ENCODE measurements at regions not wholly inside any gene's neighbourhood (a gene's known extent, or its start where the extent isn't known, plus 50 kb on each side); places are given as distances from the start of the nearest gene placed in this dataset.

DNA sequence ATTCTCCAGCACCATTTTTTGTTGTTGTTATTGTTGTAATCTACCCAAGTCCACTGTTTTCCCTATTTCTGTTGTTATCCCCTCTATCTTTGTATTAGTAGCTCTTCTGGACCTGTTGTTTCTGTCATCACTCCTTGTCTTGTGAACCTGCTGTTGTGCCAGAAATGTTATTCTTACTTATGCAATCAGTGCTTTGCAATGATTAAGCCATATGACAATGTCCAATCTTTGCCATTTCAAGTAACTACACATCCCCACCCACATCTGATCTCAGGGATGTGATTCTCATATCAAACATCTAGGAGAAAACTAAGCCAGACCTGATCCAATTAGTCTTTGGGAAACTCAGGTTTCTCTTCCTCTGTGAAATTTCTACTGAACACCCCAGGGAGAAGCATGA lies 472.6 kb upstream of the KLHL1 start:
- Histone ChIP-seq H3K27ac (ENCODE audit: insufficient read depth, low read depth, low read length) (no peak overlapping the region), H3K9me1 (replicated peaks; ENCODE audit: control insufficient read depth, extremely low read depth, insufficient read depth, low read length) (no peaks in the 10 kb centered on the region), H3K4me2 (ENCODE audit: insufficient read depth, low read length) (no peak overlapping the region), H4K20me1 (replicated peaks; ENCODE audit: control insufficient read depth, extremely low read depth, insufficient read depth, low read length) (no peaks in the 10 kb centered on the region), H2AFZ (ENCODE audit: low read depth, low read length) (no peak overlapping the region), H3K9me3 (replicated peaks; ENCODE audit: control insufficient read depth, insufficient read depth, low read length) (no peaks in the 10 kb centered on the region), H3K27me3 (ENCODE audit: control insufficient read depth in 2 of 2, insufficient read depth in 2 of 2, low read length in 2 of 2) (peaks cover 0 to 3% of the 10 kb centered on the region in 2 experiments), H3K4me3 (replicated peaks in 1 of 3; ENCODE audit: insufficient read depth in 1 of 3, low read depth in 1 of 3, low read length in 3 of 3) (no peak overlapping the region), H3K79me2 (ENCODE audit: control insufficient read depth, insufficient read depth, low read length) (no peaks in the 10 kb centered on the region), H3K9ac (replicated peaks; ENCODE audit: extremely low read depth, insufficient read depth, low read length) (no peak overlapping the region), H3K4me1 (ENCODE audit: control insufficient read depth, extremely low read depth, insufficient read depth, low read length) (no peaks in the 10 kb centered on the region), H3K36me3 (ENCODE audit: control insufficient read depth in 2 of 2, extremely low read depth in 1 of 2, insufficient read depth in 2 of 2, low read length in 2 of 2) (no peaks in the 10 kb centered on the region)
- intact Hi-C loops (cut with micrococcal nuclease) (no loop called here), dilution Hi-C loops (cut with MboI; ENCODE audit: extremely low pct_ligation_motif_present, low sequenced_read_pairs) (no loop called here)
- DNase-seq (ENCODE audit: low read depth, low spot score) = no peak
- ChIA-PET CTCF (interaction anchor here (0.7 to 1.4 kb wide), 2 partner anchors 10 to 454 kb away, joined by 3 read pairs; no protein-coding TSS in a partner anchor), POLR2A (no interaction called here)
- no peak for FAIRE-seq
- no TSS peak for BruUV-seq (replicated peaks)
- TF ChIP-seq FOS (IDR thresholded peaks at IDR 0.05; ENCODE audit: borderline replicate concordance, insufficient read depth, low read length) (no peak), JUN (IDR thresholded peaks at IDR 0.05; ENCODE audit: borderline replicate concordance, insufficient read depth, insufficient read length, low read depth) (no peak), MYC (IDR thresholded peaks at IDR 0.05; ENCODE audit: low read depth, low read length) (no peak), POLR2A (IDR thresholded peaks at IDR 0.05; ENCODE audit: low read depth, low read length) (no peak), GATA2 (IDR thresholded peaks at IDR 0.05; ENCODE audit: insufficient read depth, insufficient read length, low read depth, low read length) (no peak), EZH2 (IDR thresholded peaks at IDR 0.05; ENCODE audit: borderline replicate concordance, low read depth, low read length, severe bottlenecking) (no peak), POLR2AphosphoS5 (IDR thresholded peaks at IDR 0.05; ENCODE audit: insufficient read depth, low read depth, low read length) (no peak)
- TF ChIP-seq, protein P1, sequence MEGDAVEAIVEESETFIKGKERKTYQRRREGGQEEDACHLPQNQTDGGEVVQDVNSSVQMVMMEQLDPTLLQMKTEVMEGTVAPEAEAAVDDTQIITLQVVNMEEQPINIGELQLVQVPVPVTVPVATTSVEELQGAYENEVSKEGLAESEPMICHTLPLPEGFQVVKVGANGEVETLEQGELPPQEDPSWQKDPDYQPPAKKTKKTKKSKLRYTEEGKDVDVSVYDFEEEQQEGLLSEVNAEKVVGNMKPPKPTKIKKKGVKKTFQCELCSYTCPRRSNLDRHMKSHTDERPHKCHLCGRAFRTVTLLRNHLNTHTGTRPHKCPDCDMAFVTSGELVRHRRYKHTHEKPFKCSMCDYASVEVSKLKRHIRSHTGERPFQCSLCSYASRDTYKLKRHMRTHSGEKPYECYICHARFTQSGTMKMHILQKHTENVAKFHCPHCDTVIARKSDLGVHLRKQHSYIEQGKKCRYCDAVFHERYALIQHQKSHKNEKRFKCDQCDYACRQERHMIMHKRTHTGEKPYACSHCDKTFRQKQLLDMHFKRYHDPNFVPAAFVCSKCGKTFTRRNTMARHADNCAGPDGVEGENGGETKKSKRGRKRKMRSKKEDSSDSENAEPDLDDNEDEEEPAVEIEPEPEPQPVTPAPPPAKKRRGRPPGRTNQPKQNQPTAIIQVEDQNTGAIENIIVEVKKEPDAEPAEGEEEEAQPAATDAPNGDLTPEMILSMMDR (IDR thresholded peaks at IDR 0.05; ENCODE audit: extremely low read depth in 1 of 2, insufficient read depth in 1 of 2, low read depth in 1 of 2, low read length in 2 of 2) = no peak
- TF ChIP-seq, protein P2, sequence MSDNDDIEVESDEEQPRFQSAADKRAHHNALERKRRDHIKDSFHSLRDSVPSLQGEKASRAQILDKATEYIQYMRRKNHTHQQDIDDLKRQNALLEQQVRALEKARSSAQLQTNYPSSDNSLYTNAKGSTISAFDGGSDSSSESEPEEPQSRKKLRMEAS (IDR thresholded peaks at IDR 0.05; ENCODE audit: insufficient read depth, insufficient read length) = no peak
